Karpas-422 (cell line): ENCODE measurements at regions not wholly inside any gene's neighbourhood (a gene's known extent, or its start where the extent isn't known, plus 50 kb on each side); places are given as distances from the start of the nearest gene placed in this dataset.
"Not testable (repeated sequence)": the region's sequence is repeated elsewhere in the genome, so short reads cannot be mapped to it uniquely, and the experiment has no call there.

Experiments
- DNase-seq: peaks from one replicate; pipeline ENCODE4 v3.0.0-alpha.2; 2015
- H2AFZ ChIP-seq: fragments of 200-600 bp; sonication (generic); 2 replicates; pipeline ENCODE4 v1.6.1; 2014; ENCODE audit warnings: antibody characterized with exemption, low read length, mixed read lengths
- H3K27ac ChIP-seq: fragments of 200-600 bp; sonication (generic); 2 replicates; pipeline ENCODE4 v1.5.1; 2014; ENCODE audit warnings: mild to moderate bottlenecking, low read length, moderate library complexity
- H3K27me3 ChIP-seq: fragments of 200-600 bp; sonication (generic); 2 replicates; pipeline ENCODE4 v1.6.1; 2014; ENCODE audit warnings: low read length, mixed read lengths
- H3K36me3 ChIP-seq: fragments of 200-600 bp; sonication (generic); 2 replicates; pipeline ENCODE4 v1.6.1; 2014; ENCODE audit warnings: low read length, mixed read lengths; ENCODE audit not compliant: insufficient read depth
- H3K4me1 ChIP-seq: fragments of 200-600 bp; sonication (generic); 2 replicates; pipeline ENCODE4 v1.6.1; 2014; ENCODE audit warnings: mild to moderate bottlenecking, low read length, mixed read lengths
- H3K4me2 ChIP-seq: fragments of 200-600 bp; sonication (generic); 2 replicates; pipeline ENCODE4 v1.6.1; 2014; ENCODE audit warnings: low read length, low read depth, mild to moderate bottlenecking; ENCODE audit not compliant: poor library complexity, severe bottlenecking
- H3K4me3 ChIP-seq: fragments of 200-600 bp; sonication (generic); 2 replicates; pipeline ENCODE4 v1.5.1; 2014; ENCODE audit warnings: mild to moderate bottlenecking, antibody characterized with exemption, low read length, mixed read lengths
- H3K79me2 ChIP-seq: fragments of 200-600 bp; sonication (generic); 2 replicates; pipeline ENCODE4 v1.6.1; 2014; ENCODE audit warnings: mild to moderate bottlenecking, low read length, mixed read lengths
- H3K9ac ChIP-seq: fragments of 200-600 bp; sonication (generic); 2 replicates; pipeline ENCODE4 v1.6.0; 2014; ENCODE audit warnings: low read length
- H3K9me2 ChIP-seq: fragments of 200-600 bp; sonication (generic), shearing (Covaris generic); replicated peaks from 2 replicates; pipeline ENCODE4 v1.6.0; 2014; ENCODE audit warnings: mild to moderate bottlenecking, low read length, moderate library complexity; ENCODE audit not compliant: insufficient read depth
- H3K9me3 ChIP-seq: fragments of 300-700, 200-600 bp; sonication (generic); 2 replicates; pipeline ENCODE4 v1.6.1; 2014; ENCODE audit warnings: low read length, mixed read lengths
- H4K20me1 ChIP-seq: fragments of 200-600 bp; sonication (generic); 2 replicates; pipeline ENCODE4 v1.6.1; 2014; ENCODE audit warnings: mild to moderate bottlenecking, antibody characterized with exemption, low read length, low read depth; ENCODE audit not compliant: insufficient read depth

DNA sequence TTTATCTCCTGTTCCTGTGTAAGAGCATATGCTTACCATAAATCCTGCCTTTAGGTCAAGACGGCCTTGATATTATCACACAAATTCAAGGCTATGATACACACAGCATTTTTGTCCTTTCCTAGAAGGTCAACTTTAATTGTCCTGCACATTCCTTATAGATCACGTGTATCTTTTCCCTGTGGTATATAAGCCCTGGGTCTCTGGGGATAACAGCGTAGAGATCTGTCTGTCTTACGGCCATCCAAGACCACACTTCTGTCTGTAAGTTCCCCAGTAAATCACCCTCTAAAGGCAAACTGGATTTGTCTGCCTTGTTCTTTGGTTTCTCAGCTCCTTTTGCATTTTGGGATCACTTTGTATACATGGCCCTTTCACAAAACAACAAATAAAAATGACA, 69.5 kb upstream of the TCL1B start:
- Histone ChIP-seq H2AFZ (no peak overlapping the region), H3K4me2 (no peak overlapping the region), H3K27me3 (no peaks in the 10 kb centered on the region), H3K4me3 (no peak overlapping the region), H3K4me1 (peaks cover 3% of the 10 kb centered on the region; the same call in 1 of the 2 replicates), H3K9me3 (no peaks in the 10 kb centered on the region), H3K79me2 (peaks cover 9% of the 10 kb centered on the region), H3K9me2 (no peaks in the 10 kb centered on the region), H4K20me1 (no peaks in the 10 kb centered on the region), H3K27ac (no peak overlapping the region), H3K9ac (no peak overlapping the region), H3K36me3 (no peaks in the 10 kb centered on the region)
- no peak for DNase-seq

GRCh38 chr14:95619785-95620417, 66.3 kb upstream of the TCL1B start:
- no peak overlapping the region for H2AFZ ChIP-seq
- DNase-seq = no peak
- H3K27me3 ChIP-seq = no peaks in the 10 kb centered on the region
- no peaks in the 10 kb centered on the region for H3K9me3 ChIP-seq
- H3K27ac ChIP-seq = no peak overlapping the region
- no peaks in the 10 kb centered on the region for H4K20me1 ChIP-seq
- no peaks in the 10 kb centered on the region for H3K9me2 ChIP-seq
- no peaks in the 10 kb centered on the region for H3K36me3 ChIP-seq
- H3K4me1 ChIP-seq = peaks cover 4% of the 10 kb centered on the region; the same call in 1 of the 2 replicates
- no peak overlapping the region for H3K9ac ChIP-seq
- H3K4me3 ChIP-seq = no peak overlapping the region
- no peak overlapping the region for H3K4me2 ChIP-seq
- H3K79me2 ChIP-seq = peaks cover 31% of the 10 kb centered on the region

DNA sequence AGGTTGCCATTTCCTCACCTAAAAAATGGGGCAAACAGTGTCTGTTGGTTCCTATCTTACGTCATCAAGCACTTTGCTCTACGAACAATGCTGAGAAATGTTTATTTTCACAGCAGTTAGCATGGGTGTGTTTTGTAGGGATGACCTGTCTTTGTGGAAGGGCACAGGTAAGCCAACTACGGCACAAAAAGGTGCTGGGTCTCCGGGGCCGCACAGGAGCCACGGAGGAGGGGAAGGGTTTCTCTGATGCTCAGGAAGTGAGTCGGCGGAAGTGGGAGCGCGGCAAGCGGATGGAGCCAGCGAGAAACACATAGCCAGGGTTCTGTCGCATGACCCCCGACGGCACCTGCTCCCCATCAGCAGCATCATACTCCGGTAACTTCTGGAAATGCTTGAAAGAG, 65.6 kb upstream of the TCL1B start:
- Histone ChIP-seq H3K4me3 (peak overlapping the region; percentile 67), H3K9me2 (no peaks in the 10 kb centered on the region), H3K9ac (peak overlapping the region; percentile 71), H3K79me2 (peaks cover 32% of the 10 kb centered on the region), H3K27me3 (no peaks in the 10 kb centered on the region), H2AFZ (peak overlapping the region; percentile 51; the same call in 1 of the 2 replicates), H4K20me1 (no peaks in the 10 kb centered on the region), H3K9me3 (no peaks in the 10 kb centered on the region), H3K4me2 (peak overlapping the region; percentile 67), H3K4me1 (peaks cover 4% of the 10 kb centered on the region; the same call in 1 of the 2 replicates), H3K27ac (no peak overlapping the region), H3K36me3 (no peaks in the 10 kb centered on the region)
- peak; percentile 84 for DNase-seq

DNA sequence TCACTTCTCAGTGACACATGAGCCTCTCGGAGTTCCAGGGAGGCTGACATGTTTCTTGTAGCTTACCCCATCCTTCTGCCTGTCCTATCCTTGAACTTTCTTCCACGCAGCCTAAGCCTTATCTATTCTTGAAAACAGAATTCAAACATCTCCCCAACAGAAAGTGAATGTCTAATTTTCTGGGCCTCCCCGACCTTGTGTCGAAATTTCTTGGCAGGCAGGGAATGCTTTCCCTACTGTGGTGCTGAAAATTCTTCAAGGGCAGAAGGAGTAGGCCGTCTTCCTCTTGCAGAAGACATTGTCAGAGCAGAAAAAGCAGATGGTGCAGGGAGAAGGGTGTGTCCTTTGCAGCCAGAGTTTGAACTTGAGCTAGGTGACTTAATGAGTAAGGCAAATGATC, 63.0 kb upstream of the TCL1B start:
- Histone ChIP-seq H2AFZ (no peak overlapping the region), H3K36me3 (no peaks in the 10 kb centered on the region), H3K27ac (no peak overlapping the region), H3K9me2 (no peaks in the 10 kb centered on the region), H3K4me1 (peaks cover 4% of the 10 kb centered on the region; the same call in 1 of the 2 replicates), H3K4me3 (no peak overlapping the region), H3K79me2 (peaks cover 46% of the 10 kb centered on the region), H3K4me2 (no peak overlapping the region), H4K20me1 (no peaks in the 10 kb centered on the region), H3K9me3 (no peaks in the 10 kb centered on the region), H3K9ac (no peak overlapping the region), H3K27me3 (no peaks in the 10 kb centered on the region)
- no peak for DNase-seq

DNA sequence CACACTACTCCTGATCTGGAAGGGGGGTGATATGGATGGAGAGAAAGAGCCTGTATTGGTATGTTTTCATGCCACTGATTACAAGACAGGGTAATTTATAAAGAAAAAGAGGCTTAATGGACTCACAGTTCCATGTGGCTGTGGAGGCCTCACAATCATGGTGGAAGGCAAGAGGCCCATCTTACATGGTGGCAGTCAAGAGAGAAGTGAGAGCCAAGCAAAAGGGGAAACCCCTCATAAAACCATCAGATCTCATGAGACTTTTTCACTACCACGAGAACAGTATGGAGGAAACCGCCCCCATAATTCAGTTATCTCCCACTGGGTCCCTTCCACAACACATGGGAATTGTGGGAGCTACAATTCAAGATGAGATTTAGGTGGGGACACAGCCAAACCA, 60.5 kb upstream of the TCL1B start:
- H3K4me2 ChIP-seq, H3K27me3 ChIP-seq, DNase-seq, H3K27ac ChIP-seq, H3K9ac ChIP-seq, H4K20me1 ChIP-seq, H3K4me1 ChIP-seq, H3K9me3 ChIP-seq, H3K36me3 ChIP-seq, H3K9me2 ChIP-seq, H3K4me3 ChIP-seq, H2AFZ ChIP-seq: not testable (repeated sequence)
- peaks cover 48% of the 10 kb centered on the region for H3K79me2 ChIP-seq

GRCh38 chr14:95635051-95635450, 51.2 kb upstream of the TCL1B start:
- no peaks in the 10 kb centered on the region for H4K20me1 ChIP-seq

More at GRCh38 chr14:95635051-95635450, 51.2 kb upstream of the TCL1B start:
- H3K27me3 ChIP-seq = no peaks in the 10 kb centered on the region
- H2AFZ ChIP-seq = no peak overlapping the region
- H3K9me2 ChIP-seq = no peaks in the 10 kb centered on the region
- no peak for DNase-seq
- peaks cover 5% of the 10 kb centered on the region; the same call in 1 of the 2 replicates for H3K9me3 ChIP-seq
- H3K4me3 ChIP-seq = no peak overlapping the region
- H3K27ac ChIP-seq = no peak overlapping the region
- H3K36me3 ChIP-seq = peaks cover 18% of the 10 kb centered on the region
- no peak overlapping the region for H3K4me2 ChIP-seq
- H3K4me1 ChIP-seq = peaks cover 2% of the 10 kb centered on the region
- peaks cover 14% of the 10 kb centered on the region; the same call in 1 of the 2 replicates for H3K79me2 ChIP-seq
- H3K9ac ChIP-seq = no peak overlapping the region
